Neuronal stem cell (in vitro differentiated cells): ENCODE measurements at regions not wholly inside any gene's neighbourhood (a gene's known extent, or its start where the extent isn't known, plus 50 kb on each side); places are given as distances from the start of the nearest gene placed in this dataset.
"Not testable (repeated sequence)": the region's sequence is repeated elsewhere in the genome, so short reads cannot be mapped to it uniquely, and the experiment has no call there.

Experiments used
- DNase-seq: peaks from one replicate; pipeline ENCODE4 v3.0.0-alpha.2; 2013; ENCODE audit warnings: low spot score
- H2AFZ ChIP-seq: one replicate; pipeline ENCODE4 v1.6.1; 2013; ENCODE audit warnings: mild to moderate bottlenecking, low read length, inconsistent platforms
- H2AK5ac ChIP-seq: 2 replicates; pipeline ENCODE4 v1.6.1; 2013; ENCODE audit warnings: low read depth, mild to moderate bottlenecking, inconsistent platforms, low read length, moderate library complexity, mixed read lengths
- H2BK120ac ChIP-seq: 2 replicates; pipeline ENCODE4 v1.6.1; 2013; ENCODE audit warnings: low read depth, mild to moderate bottlenecking, inconsistent platforms, low read length, moderate library complexity, mixed read lengths
- H2BK12ac ChIP-seq: one replicate; pipeline ENCODE4 v1.6.1; 2013; ENCODE audit warnings: low read length, inconsistent platforms
- H2BK15ac ChIP-seq: 2 replicates; pipeline ENCODE4 v1.6.1; 2013; ENCODE audit warnings: mild to moderate bottlenecking, low read length, inconsistent platforms, mixed read lengths
- H2BK5ac ChIP-seq: one replicate; pipeline ENCODE4 v1.6.1; 2013; ENCODE audit warnings: inconsistent platforms, mild to moderate bottlenecking, low read length, moderate library complexity
- H3K14ac ChIP-seq: one replicate; pipeline ENCODE4 v1.6.1; 2013; ENCODE audit warnings: low read length, inconsistent platforms
- H3K18ac ChIP-seq: 2 replicates; pipeline ENCODE4 v1.6.1; 2013; ENCODE audit warnings: low read length, inconsistent platforms
- H3K23ac ChIP-seq: 2 replicates; pipeline ENCODE4 v1.6.1; 2013; ENCODE audit warnings: low read depth, mild to moderate bottlenecking, mixed read lengths, low read length, inconsistent platforms; ENCODE audit not compliant: poor library complexity
- H3K27ac ChIP-seq: replicated peaks from 3 replicates; pipeline ENCODE4 v1.5.1; 2013; ENCODE audit warnings: low read length, inconsistent platforms
- H3K27me3 ChIP-seq, 3 experiments: 2 replicates each; pipeline ENCODE4 v1.6.1; 2013; ENCODE audit warnings: low read length in 3 of 3, mild to moderate bottlenecking in 2 of 3, inconsistent platforms in 1 of 3, low read depth in 1 of 3, mixed read lengths in 1 of 3, moderate library complexity in 1 of 3; ENCODE audit not compliant: control insufficient read depth in 3 of 3, insufficient read depth in 3 of 3
- H3K36me3 ChIP-seq, 2 donors: replicated peaks in 1 of 2; 2 replicates each; pipeline ENCODE4 v1.6.1; 2013; ENCODE audit warnings: low read length in 2 of 2; ENCODE audit not compliant: control insufficient read depth in 2 of 2, insufficient read depth in 2 of 2
- H3K4ac ChIP-seq: 2 replicates; pipeline ENCODE4 v1.6.1; 2013; ENCODE audit warnings: inconsistent platforms, mild to moderate bottlenecking, low read length, moderate library complexity
- H3K4me1 ChIP-seq, 2 donors: 1 replicate in 1 of 2; 2 replicates in 1 of 2; pipeline ENCODE4 v1.6.1; 2013; ENCODE audit warnings: low read length in 2 of 2, low read depth in 1 of 2; ENCODE audit not compliant: control insufficient read depth in 2 of 2, insufficient read depth in 1 of 2
- H3K4me2 ChIP-seq: one replicate; pipeline ENCODE4 v1.6.1; 2013; ENCODE audit warnings: mild to moderate bottlenecking, low read length, inconsistent platforms; ENCODE audit not compliant: insufficient read depth, poor library complexity, severe bottlenecking
- H3K4me3 ChIP-seq, 2 donors: 2 replicates each; pipeline ENCODE4 v1.5.1; 2013; ENCODE audit warnings: low read length in 2 of 2, mild to moderate bottlenecking in 2 of 2, inconsistent platforms in 1 of 2, moderate library complexity in 1 of 2
- H3K79me1 ChIP-seq: one replicate; pipeline ENCODE4 v1.6.1; 2013; ENCODE audit warnings: low read depth, mild to moderate bottlenecking, inconsistent platforms, low read length, moderate library complexity
- H3K9ac ChIP-seq: one replicate; pipeline ENCODE4 v1.6.1; 2013; ENCODE audit warnings: mild to moderate bottlenecking, low read depth, low read length, inconsistent platforms; ENCODE audit not compliant: poor library complexity
- H3K9me3 ChIP-seq, 2 donors: replicated peaks in 1 of 2; 2 replicates each; pipeline versions ENCODE3 to v1.6.1; 2013; ENCODE audit warnings: low read length in 2 of 2, mild to moderate bottlenecking in 2 of 2, inconsistent platforms in 1 of 2, low read depth in 1 of 2, mixed read lengths in 1 of 2, moderate library complexity in 1 of 2; ENCODE audit not compliant: control insufficient read depth in 2 of 2, insufficient read depth in 1 of 2
- H4K8ac ChIP-seq: one replicate; pipeline ENCODE4 v1.6.1; 2013; ENCODE audit warnings: low read depth, mild to moderate bottlenecking, inconsistent platforms, low read length, moderate library complexity
- H4K91ac ChIP-seq: one replicate; pipeline ENCODE4 v1.6.1; 2013; ENCODE audit warnings: low read length, low read depth, mild to moderate bottlenecking, inconsistent platforms; ENCODE audit not compliant: poor library complexity
- WGBS, 2 donors: extraction: QIAGEN DNeasy Blood & Tissue Kit; methylation state at CpG; one replicate each; pipeline ENCODE4 v1.1.7; 2013; ENCODE audit warnings: missing lambda C conversion rate in 2 of 2, mixed read lengths in 1 of 2; ENCODE audit not compliant: insufficient read length in 2 of 2, insufficient replicate concordance in 1 of 2; ENCODE audit errors: extremely low coverage in 2 of 2; 5-methylcytosine and 5-hydroxymethylcytosine counted together

- H4K91ac ChIP-seq, result no peak overlapping the region
- no peaks in the 10 kb centered on the region for H3K36me3 ChIP-seq
- no CpG with 5 or more reads among the region's 2 CpGs for WGBS, 2 donors
- no peak for DNase-seq
- H2BK15ac ChIP-seq, result no peak overlapping the region
- H4K8ac ChIP-seq, result no peak overlapping the region
- no peak overlapping the region for H3K27ac ChIP-seq
- H3K9me3 ChIP-seq, result peaks cover 0 to 3% of the 10 kb centered on the region in 2 donors
- no peaks in the 10 kb centered on the region for H3K79me1 ChIP-seq
- H3K4me1 ChIP-seq, result peaks cover 0 to 2% of the 10 kb centered on the region in 2 donors
- H3K9ac ChIP-seq, result no peak overlapping the region
- no peak overlapping the region for H3K23ac ChIP-seq
- no peak overlapping the region for H2BK12ac ChIP-seq
- no peak overlapping the region for H2AFZ ChIP-seq
- peak overlapping the region; percentile 58 for H2AK5ac ChIP-seq
- H3K4ac ChIP-seq, result no peak overlapping the region
- H3K4me2 ChIP-seq, result no peak overlapping the region
- no peak overlapping the region for H2BK5ac ChIP-seq
- H3K18ac ChIP-seq, result no peak overlapping the region
- no peak overlapping the region for H3K4me3 ChIP-seq
- H2BK120ac ChIP-seq, result no peak overlapping the region
- H3K14ac ChIP-seq, result no peak overlapping the region
- H3K27me3 ChIP-seq, result no peaks in the 10 kb centered on the region
Observed at GRCh38 chr12:25625146-25625545, 72.1 kb upstream of the LMNTD1 start.

- Histone ChIP-seq H2BK12ac (no peak overlapping the region), H3K18ac (no peak overlapping the region), H3K27me3 (no peaks in the 10 kb centered on the region), H3K36me3 (no peaks in the 10 kb centered on the region), H4K91ac (no peak overlapping the region), H3K14ac (no peak overlapping the region), H3K27ac (peak overlapping the region; percentile 74), H3K4me1 (peaks cover 0 to 9% of the 10 kb centered on the region in 2 donors), H3K23ac (no peak overlapping the region), H2AK5ac (no peak overlapping the region), H3K9me3 (peaks cover 0 to 3% of the 10 kb centered on the region in 2 donors), H3K4ac (no peak overlapping the region), H3K4me2 (no peak overlapping the region), H3K79me1 (no peaks in the 10 kb centered on the region), H2AFZ (no peak overlapping the region), H3K4me3 (no peak overlapping the region), H2BK120ac (no peak overlapping the region), H2BK5ac (no peak overlapping the region), H2BK15ac (no peak overlapping the region), H3K9ac (no peak overlapping the region), H4K8ac (no peak overlapping the region)
- peak; percentile 24 for DNase-seq
- no CpG with 5 or more reads among the region's 3 CpGs for WGBS, 2 donors
Observed at GRCh38 chr12:25629341-25629740, 76.3 kb upstream of the LMNTD1 start.

- not testable (repeated sequence) for H2BK15ac ChIP-seq, H3K27ac ChIP-seq, DNase-seq, H3K36me3 ChIP-seq, H3K4me1 ChIP-seq, H4K91ac ChIP-seq, H4K8ac ChIP-seq, H3K27me3 ChIP-seq, H3K4ac ChIP-seq, H2BK120ac ChIP-seq, H3K9me3 ChIP-seq, H3K23ac ChIP-seq, H3K14ac ChIP-seq, H3K4me3 ChIP-seq, H2BK5ac ChIP-seq, H3K9ac ChIP-seq, H2BK12ac ChIP-seq, H3K79me1 ChIP-seq, H2AFZ ChIP-seq, H3K4me2 ChIP-seq
- Histone ChIP-seq H3K18ac (peak overlapping the region; percentile 65), H2AK5ac (peak overlapping the region; percentile 68)
- WGBS, 2 donors, result no CpG with 5 or more reads among the region's 11 CpGs
Observed at GRCh38 chr12:25630735-25631515, 77.8 kb upstream of the LMNTD1 start.

- no CpG with 5 or more reads among the region's 1 CpG for WGBS, 2 donors
- H2AFZ ChIP-seq, H2BK120ac ChIP-seq, H3K4me1 ChIP-seq, H3K14ac ChIP-seq, H2BK15ac ChIP-seq, H3K9ac ChIP-seq, H4K8ac ChIP-seq, H3K36me3 ChIP-seq, H2AK5ac ChIP-seq, DNase-seq, H3K18ac ChIP-seq, H3K23ac ChIP-seq, H3K27ac ChIP-seq, H3K79me1 ChIP-seq, H3K4me2 ChIP-seq, H2BK5ac ChIP-seq, H3K27me3 ChIP-seq, H3K9me3 ChIP-seq, H3K4me3 ChIP-seq, H3K4ac ChIP-seq, H2BK12ac ChIP-seq, H4K91ac ChIP-seq: not testable (repeated sequence)
Observed at GRCh38 chr12:25633149-25633548, 80.1 kb upstream of the LMNTD1 start.
